ENCODE measurements at regions not wholly inside any gene's neighbourhood (a gene's known extent, or its start where the extent isn't known, plus 50 kb on each side); places are given as distances from the start of the nearest gene placed in this dataset.

DNA sequence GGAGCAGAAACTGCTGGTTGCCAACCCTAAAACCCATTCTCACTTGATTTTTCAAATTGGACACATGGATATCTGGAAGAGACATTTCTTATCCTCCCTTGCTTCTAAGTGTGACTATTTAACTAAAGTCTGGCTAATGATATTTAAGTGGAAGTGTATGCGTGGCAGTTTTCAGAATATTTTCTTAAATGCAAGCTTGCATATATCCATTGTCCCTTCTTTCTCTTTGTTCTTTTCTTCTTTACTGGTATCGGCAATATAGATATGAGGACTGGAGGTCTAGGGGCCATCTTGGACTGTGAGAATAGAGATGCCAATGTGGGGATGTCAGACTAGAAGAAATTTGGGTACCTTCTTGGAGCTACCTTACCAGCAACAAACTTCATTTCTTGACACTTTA is 364.3 kb upstream of the DPH6 start:
- Mint-ChIP-seq H3K27me3 (no peaks in the 10 kb centered on the region), H3K9me3 (peaks cover 5% of the 10 kb centered on the region), H3K36me3 (no peaks in the 10 kb centered on the region), H3K4me3 (no peak overlapping the region), H3K4me1 (no peaks in the 10 kb centered on the region), H3K27ac (no peak overlapping the region)
- no peak for ATAC-seq

DNA sequence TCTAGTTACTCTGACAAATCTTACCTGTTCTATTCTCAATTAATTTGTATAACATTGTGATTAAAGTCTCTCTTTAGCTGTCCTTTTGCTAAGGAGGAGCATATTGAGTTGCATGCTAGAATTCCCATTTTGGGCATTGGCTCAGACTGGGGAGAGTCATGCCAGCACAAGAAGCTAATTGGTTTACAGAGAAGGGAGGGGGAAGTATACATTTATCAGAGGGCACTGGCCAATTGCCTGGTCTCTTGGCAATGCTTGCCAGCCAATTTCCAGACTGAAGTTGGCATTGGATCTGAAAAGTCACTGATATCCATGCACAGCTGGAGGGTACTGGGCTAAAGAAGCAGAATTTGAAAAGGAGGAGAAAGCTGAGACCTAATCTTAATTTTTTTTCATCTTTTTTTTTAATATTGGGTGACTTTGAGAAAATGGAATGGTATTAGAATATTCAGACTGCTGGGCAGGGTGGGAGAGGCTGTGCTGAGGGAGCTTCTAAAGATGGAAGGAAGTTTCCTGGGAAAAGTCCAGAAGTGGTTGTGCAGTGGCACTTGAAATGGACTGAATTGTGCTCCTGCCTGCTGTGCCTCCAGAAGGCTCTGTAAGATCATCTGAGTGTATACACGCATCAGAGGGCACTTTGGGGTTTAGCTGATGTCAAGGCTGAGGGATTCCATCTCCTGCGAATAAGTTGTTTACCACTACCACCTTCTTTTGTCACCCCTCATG is 365.2 kb upstream of the DPH6 start:
- H3K9me3 Mint-ChIP-seq: peaks cover 5% of the 10 kb centered on the region
- no peak overlapping the region for H3K27ac Mint-ChIP-seq
- H3K27me3 Mint-ChIP-seq: no peaks in the 10 kb centered on the region
- ATAC-seq: no peak
- H3K36me3 Mint-ChIP-seq: no peaks in the 10 kb centered on the region
- H3K4me3 Mint-ChIP-seq: no peak overlapping the region
- H3K4me1 Mint-ChIP-seq: no peaks in the 10 kb centered on the region

DNA sequence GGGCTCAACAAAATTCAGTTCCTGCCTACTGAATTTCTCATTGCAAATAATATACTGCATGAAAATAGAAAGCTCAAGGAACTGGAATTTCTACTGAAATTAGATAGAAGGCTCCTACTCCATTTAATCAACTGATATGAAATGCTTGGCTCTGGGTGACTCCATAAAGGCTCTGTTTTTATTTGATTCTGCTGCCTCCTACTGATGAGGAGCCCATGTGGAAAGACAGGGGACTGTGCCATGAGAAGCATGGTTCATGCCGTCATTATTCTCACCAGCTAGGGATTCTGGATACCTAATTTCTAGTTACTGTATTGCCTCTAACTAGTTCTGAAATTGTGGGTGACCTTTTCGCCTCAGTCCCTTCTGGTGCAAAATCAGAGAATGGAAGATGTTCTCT is 366.2 kb upstream of the DPH6 start:
- peaks cover 5% of the 10 kb centered on the region for H3K9me3 Mint-ChIP-seq
- no peaks in the 10 kb centered on the region for H3K27me3 Mint-ChIP-seq
- no peak overlapping the region for H3K4me3 Mint-ChIP-seq
- no peaks in the 10 kb centered on the region for H3K4me1 Mint-ChIP-seq
- no peaks in the 10 kb centered on the region for H3K36me3 Mint-ChIP-seq
- no peak overlapping the region for H3K27ac Mint-ChIP-seq
- ATAC-seq: no peak

DNA sequence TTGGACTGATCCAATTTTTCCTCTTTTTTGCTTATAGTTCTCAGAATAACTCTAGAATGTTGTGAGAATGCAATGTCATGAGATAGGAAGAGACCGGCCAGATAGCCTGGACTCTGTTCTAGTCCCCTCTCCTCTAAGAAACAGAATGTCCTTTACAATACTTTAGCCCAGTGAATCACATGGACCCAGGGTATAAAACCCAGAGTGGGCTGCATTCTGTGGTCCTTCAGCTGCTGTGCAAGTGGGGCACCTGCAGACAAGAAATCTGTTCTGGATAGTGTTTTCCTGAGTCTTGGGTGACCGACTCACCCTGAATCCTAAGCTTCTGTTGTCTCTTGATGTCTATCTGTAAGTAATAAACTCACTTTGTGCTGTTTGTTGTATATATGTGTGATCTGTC is 368.6 kb upstream of the DPH6 start:
- Mint-ChIP-seq H3K36me3 (no peaks in the 10 kb centered on the region), H3K27ac (no peak overlapping the region), H3K4me1 (no peaks in the 10 kb centered on the region), H3K27me3 (no peaks in the 10 kb centered on the region), H3K4me3 (no peak overlapping the region), H3K9me3 (peaks cover 7% of the 10 kb centered on the region)
- no peak for ATAC-seq

DNA sequence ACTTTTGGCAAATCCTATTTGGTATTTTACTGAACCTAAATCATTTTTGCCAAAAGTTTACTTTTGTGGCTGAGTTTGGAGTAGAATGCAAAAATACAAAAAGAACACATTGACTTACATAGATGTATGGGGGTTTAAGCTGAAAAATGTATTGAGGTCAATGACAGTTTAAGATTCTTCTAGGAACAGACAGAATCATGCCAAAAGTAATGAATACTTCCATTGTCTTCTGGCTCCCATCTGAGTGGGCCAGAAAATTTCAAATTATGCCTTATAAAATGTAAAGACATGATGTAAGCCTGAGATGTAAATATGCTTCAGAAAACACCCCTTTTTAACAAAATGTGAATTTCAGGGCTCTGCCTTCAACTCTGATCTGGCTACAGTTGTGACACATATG is 375.1 kb upstream of the DPH6 start:
- no peak overlapping the region for H3K4me3 Mint-ChIP-seq
- H3K9me3 Mint-ChIP-seq: peaks cover 2% of the 10 kb centered on the region
- no peak overlapping the region for H3K27ac Mint-ChIP-seq
- no peaks in the 10 kb centered on the region for H3K4me1 Mint-ChIP-seq
- H3K27me3 Mint-ChIP-seq: no peaks in the 10 kb centered on the region
- H3K36me3 Mint-ChIP-seq: no peaks in the 10 kb centered on the region
- no peak for ATAC-seq

DNA sequence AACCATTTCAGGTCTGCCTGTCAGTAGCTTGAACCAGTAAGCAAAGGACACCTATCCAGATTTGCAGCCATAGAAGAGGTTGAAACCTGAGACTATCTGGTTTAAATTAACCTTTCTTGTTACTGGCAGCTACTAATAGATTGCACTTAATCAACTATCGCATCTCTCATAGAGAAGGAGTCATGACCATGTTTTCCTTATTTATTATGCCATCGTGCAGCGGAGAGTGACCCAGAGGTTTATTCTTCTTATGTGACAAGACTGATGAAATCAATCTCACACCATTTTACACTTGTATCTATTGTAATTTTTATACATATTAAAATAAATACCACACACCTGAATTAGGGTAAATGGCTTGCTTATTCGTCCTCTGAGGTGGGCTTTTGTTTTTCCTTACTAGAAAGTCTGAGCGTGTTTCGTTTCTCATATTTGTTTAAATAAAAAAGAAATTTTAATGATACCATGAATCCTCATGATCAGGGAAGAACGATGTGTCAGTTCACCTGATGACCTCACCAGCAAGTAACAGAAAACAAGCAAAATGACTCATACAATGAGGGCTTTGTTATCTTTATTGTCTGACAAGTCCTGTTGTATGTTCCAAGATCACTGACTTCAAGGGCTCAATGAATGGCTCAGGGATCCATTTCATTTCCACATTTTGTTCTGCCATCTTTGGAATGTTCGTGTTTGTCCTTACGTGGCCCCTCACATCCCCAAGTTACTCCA is 379.5 kb upstream of the DPH6 start:
- no peak overlapping the region for H3K27ac Mint-ChIP-seq
- no peaks in the 10 kb centered on the region for H3K36me3 Mint-ChIP-seq
- no peak overlapping the region for H3K4me3 Mint-ChIP-seq
- no peaks in the 10 kb centered on the region for H3K27me3 Mint-ChIP-seq
- ATAC-seq: no peak
- H3K9me3 Mint-ChIP-seq: no peaks in the 10 kb centered on the region
- H3K4me1 Mint-ChIP-seq: no peaks in the 10 kb centered on the region

DNA sequence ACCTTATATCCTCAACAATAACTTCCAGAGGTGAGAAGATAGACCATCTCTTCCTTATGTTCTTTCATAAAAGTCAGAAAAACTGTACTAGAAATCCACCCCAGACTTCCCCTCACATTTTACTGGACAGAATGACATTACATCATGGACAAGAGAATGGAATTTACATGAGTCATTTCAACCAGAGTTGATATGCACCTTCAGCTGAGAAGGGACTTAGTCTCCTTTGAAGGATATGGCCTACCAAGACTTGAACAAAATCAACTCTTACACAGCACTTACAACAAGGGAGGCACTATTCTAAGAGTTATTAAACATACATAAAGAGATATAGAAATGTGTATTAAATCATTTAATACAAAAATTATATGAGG is 380.0 kb upstream of the DPH6 start:
- Mint-ChIP-seq H3K27ac (no peak overlapping the region), H3K4me3 (no peak overlapping the region), H3K36me3 (no peaks in the 10 kb centered on the region), H3K9me3 (no peaks in the 10 kb centered on the region), H3K27me3 (no peaks in the 10 kb centered on the region), H3K4me1 (no peaks in the 10 kb centered on the region)
- ATAC-seq: no peak

DNA sequence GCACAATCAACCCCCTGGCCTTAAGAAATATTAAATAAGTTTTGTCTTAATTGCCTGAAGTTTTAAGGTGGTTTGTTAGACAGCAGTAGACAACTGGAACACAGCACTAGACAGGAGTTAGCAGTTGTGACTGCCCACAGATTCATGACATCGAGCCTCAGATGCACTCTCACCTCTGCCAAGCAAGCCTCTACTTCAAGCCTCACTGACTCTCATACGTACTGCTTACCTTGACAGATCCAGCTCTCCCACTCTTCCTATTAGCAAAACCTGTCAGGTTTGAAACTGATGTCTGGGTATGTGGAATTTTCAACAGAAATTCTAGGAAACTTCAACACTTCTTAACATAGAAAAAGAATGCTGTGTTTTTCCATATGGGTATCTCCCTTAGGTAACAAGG is 382.9 kb upstream of the DPH6 start:
- ATAC-seq: no peak
- H3K4me3 Mint-ChIP-seq: no peak overlapping the region
- no peaks in the 10 kb centered on the region for H3K9me3 Mint-ChIP-seq
- H3K27ac Mint-ChIP-seq: no peak overlapping the region
- no peaks in the 10 kb centered on the region for H3K36me3 Mint-ChIP-seq
- H3K27me3 Mint-ChIP-seq: no peaks in the 10 kb centered on the region
- no peaks in the 10 kb centered on the region for H3K4me1 Mint-ChIP-seq

DNA sequence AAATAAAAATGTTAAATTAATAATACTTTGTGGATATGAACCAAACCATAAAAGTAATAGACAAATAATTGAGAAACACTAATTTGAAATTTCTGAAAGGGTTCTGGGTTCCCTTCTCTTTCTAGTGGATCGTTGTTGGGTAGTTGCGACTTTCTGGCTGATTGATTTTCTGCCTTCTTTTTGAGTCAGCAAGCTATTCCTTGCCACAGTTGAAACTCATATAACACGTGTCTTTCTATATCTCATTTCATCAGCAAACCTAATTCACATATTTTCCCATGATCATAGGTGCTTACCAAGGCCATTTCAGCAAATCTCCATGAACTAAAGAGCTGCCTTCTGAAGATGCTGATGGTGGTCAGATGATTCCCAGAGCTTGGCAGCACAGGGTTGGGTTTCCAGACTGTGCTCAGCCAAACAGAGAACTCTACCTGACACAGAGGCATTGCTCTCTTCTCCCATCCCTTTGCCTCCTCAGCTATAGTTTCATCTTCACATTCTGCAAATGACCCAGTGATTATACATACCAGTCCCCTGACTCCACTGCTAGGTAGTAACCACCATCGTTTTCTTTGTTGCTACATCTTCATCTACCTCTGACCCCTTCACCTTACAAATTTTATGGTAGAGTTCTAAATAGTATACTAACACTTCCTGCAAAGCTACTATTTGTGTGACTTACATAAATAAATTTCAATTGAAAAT is 383.9 kb upstream of the DPH6 start:
- Mint-ChIP-seq H3K4me3 (no peak overlapping the region), H3K27ac (no peak overlapping the region), H3K9me3 (no peaks in the 10 kb centered on the region), H3K36me3 (no peaks in the 10 kb centered on the region), H3K27me3 (no peaks in the 10 kb centered on the region), H3K4me1 (no peaks in the 10 kb centered on the region)
- ATAC-seq: no peak

DNA sequence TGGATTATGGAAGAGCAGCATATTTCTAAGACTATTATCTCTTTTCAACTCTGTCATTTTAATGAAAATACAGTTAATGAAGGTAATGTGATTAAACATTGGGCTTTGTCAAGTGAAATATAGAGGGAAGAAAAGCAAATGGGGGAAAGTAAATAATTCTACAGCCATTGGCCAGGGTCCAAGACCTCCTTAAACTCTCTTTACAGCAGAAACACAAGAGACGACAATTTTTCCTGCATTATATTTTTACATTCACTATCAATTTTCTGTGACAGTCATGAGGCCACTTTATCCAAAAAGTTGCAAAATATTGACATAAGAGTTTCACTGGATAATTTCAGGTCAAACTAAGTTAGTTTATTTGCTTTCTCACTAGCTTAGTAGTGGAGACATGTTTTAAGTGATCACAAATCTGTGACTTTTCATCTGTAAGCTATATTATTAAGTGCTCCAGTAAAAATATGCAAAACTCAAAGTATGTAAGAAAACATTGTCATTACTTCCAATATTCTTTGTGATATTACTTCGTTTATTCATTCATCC is 385.9 kb upstream of the DPH6 start:
- no peaks in the 10 kb centered on the region for H3K4me1 Mint-ChIP-seq
- H3K36me3 Mint-ChIP-seq: no peaks in the 10 kb centered on the region
- H3K27me3 Mint-ChIP-seq: no peaks in the 10 kb centered on the region
- no peaks in the 10 kb centered on the region for H3K9me3 Mint-ChIP-seq
- ATAC-seq: no peak
- H3K4me3 Mint-ChIP-seq: no peak overlapping the region
- H3K27ac Mint-ChIP-seq: no peak overlapping the region

DNA sequence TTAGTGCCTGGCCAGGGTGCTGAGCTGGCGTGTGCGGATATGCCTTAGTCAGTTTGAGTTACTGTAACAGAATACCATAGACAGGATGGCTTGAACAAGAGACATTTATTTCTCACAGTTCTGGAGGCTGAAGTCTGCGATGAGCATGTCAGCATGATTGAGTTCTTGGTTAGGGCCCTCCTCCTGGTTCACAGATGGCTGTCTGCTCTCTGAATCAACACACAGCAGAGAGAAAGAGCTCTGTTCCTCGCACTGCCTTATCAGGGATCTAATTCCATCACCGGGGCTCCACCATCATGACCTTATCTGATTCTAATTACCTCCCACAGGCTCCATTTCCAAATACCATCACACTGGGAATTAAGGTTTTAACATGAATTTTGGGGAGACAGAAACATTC is 386.6 kb upstream of the DPH6 start:
- H3K4me3 Mint-ChIP-seq: no peak overlapping the region
- no peaks in the 10 kb centered on the region for H3K36me3 Mint-ChIP-seq
- no peaks in the 10 kb centered on the region for H3K27me3 Mint-ChIP-seq
- H3K27ac Mint-ChIP-seq: no peak overlapping the region
- no peaks in the 10 kb centered on the region for H3K4me1 Mint-ChIP-seq
- no peak for ATAC-seq
- H3K9me3 Mint-ChIP-seq: no peaks in the 10 kb centered on the region

DNA sequence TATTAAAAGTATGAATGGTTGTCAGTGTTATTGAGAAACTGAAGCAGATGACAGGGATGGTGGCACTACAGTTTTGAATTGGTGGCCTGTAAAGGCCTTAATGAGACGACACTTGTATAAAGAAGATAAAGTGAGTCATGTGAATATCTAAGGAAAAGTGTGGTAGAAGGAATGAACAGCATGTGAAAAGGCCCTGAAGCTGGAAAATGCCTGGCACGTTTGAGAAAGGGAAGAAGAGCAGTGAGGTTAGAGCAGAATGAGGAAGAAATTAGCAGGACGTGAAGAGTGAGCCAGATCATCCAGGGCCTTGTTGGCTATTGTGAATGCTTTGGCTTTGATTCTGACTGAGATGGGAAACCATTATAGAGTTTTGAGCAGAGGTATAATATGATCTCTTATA is 387.6 kb upstream of the DPH6 start:
- Mint-ChIP-seq H3K27ac (no peak overlapping the region), H3K4me1 (no peaks in the 10 kb centered on the region), H3K4me3 (no peak overlapping the region), H3K27me3 (no peaks in the 10 kb centered on the region), H3K36me3 (no peaks in the 10 kb centered on the region), H3K9me3 (no peaks in the 10 kb centered on the region)
- no peak for ATAC-seq

DNA sequence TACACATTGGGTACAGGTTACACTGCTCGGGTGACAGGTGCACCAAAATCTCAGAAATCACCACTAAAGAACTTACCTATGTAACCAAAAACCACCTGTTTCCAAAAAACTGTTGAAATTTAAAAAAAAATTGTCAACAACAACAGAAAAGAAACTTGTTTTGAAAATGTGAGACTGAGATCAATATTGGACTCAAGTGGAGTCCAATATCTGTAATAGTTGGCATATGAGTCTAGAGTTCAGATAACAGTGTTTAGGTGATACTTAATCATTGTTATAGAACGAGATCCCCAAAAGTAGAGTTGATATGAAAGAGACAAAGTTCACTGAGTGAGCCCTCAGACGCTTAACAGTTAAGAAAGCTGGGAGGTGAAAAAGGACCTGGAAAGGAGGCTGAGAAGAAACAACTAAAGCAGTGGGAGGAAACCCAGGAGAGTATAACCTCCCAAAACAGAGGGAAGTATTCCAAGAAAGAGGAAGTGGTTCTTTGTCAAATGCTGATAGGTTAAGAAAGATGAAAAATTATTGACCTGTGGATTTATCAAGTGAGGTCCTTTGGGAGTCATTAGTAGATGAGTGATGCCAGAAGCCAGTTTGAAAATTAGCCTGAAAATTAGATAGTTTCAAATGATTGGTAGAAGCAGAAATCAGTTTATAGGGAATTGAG is 388.6 kb upstream of the DPH6 start:
- no peak for ATAC-seq
- no peak overlapping the region for H3K4me3 Mint-ChIP-seq
- no peaks in the 10 kb centered on the region for H3K27me3 Mint-ChIP-seq
- H3K4me1 Mint-ChIP-seq: no peaks in the 10 kb centered on the region
- no peaks in the 10 kb centered on the region for H3K36me3 Mint-ChIP-seq
- H3K9me3 Mint-ChIP-seq: no peaks in the 10 kb centered on the region
- no peak overlapping the region for H3K27ac Mint-ChIP-seq

DNA sequence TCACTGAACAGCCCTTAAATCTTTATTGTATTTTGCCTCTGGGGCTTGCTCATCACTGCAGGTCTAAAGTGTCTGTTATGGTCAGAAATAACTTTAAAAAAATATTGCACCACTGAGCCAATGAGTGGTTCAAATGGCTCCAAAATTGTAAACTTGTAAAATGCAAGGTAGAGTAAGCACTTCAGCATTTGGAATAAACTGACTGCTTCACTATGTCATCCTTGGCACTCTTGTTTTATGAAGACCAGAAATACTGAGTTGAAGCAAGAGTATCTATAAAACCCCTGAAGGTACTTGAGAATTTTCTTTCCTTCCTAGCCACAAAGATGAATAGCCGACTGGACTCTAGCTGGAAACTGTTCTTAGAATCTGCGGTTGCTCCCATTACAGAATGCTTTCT is 390.3 kb upstream of the DPH6 start:
- Mint-ChIP-seq H3K27me3 (no peaks in the 10 kb centered on the region), H3K4me3 (no peak overlapping the region), H3K36me3 (no peaks in the 10 kb centered on the region), H3K27ac (no peak overlapping the region), H3K4me1 (no peaks in the 10 kb centered on the region), H3K9me3 (peaks cover 2% of the 10 kb centered on the region)
- ATAC-seq: no peak

DNA sequence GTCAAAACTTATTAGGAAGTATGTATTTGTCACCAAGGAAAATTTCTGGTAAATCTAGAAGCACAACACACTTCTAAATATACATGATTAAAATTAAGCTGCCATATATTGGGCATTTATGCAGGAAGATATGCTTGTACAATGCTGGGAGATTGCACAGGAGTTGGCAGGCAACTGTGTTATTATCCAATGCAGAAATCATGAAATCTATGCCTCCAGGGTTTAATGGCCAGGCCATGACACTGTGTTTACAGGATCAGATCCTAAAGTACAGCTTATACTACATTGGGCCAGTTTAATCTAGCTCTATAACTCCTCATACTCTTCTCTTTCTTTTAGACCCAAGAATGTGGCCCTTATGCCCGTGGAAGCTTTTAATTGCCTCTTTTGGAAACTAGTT is 391.4 kb upstream of the DPH6 start:
- H3K27me3 Mint-ChIP-seq: peaks cover under 1% of the 10 kb centered on the region
- H3K4me3 Mint-ChIP-seq: no peak overlapping the region
- peaks cover 2% of the 10 kb centered on the region for H3K9me3 Mint-ChIP-seq
- H3K27ac Mint-ChIP-seq: no peak overlapping the region
- H3K4me1 Mint-ChIP-seq: no peaks in the 10 kb centered on the region
- H3K36me3 Mint-ChIP-seq: no peaks in the 10 kb centered on the region
- ATAC-seq: no peak
